GM12872 (cell line): ENCODE measurements at regions not wholly inside any gene's neighbourhood (a gene's known extent, or its start where the extent isn't known, plus 50 kb on each side); places are given as distances from the start of the nearest gene placed in this dataset.

Source experiments
- TF ChIP-seq, protein P1 (sequence below): IDR thresholded peaks from 3 replicates; pipeline ENCODE4 v1.5.1; 2011; ENCODE audit warnings: low read depth, mild to moderate bottlenecking, low read length, moderate library complexity; ENCODE audit not compliant: insufficient read depth

DNA sequence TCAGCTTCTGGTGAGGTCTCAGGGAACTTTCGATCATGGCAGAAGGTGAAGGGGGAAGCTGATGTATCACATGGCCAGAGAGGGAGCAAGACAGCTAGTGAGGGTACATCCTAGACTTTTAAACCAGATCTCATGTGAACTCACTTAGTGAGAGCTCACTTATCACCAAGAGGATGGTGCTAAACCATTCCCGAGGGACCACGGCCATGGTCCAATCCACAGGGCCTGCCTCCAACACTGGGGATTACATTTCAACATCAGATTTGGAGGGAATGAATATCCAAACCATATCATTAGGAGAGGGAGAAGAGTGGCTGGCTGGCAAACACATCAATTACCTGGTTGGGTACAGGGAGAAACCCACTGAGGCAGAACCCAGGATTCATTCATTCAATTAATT is 75.7 kb upstream of the HAAO start:
- TF ChIP-seq, protein P1, sequence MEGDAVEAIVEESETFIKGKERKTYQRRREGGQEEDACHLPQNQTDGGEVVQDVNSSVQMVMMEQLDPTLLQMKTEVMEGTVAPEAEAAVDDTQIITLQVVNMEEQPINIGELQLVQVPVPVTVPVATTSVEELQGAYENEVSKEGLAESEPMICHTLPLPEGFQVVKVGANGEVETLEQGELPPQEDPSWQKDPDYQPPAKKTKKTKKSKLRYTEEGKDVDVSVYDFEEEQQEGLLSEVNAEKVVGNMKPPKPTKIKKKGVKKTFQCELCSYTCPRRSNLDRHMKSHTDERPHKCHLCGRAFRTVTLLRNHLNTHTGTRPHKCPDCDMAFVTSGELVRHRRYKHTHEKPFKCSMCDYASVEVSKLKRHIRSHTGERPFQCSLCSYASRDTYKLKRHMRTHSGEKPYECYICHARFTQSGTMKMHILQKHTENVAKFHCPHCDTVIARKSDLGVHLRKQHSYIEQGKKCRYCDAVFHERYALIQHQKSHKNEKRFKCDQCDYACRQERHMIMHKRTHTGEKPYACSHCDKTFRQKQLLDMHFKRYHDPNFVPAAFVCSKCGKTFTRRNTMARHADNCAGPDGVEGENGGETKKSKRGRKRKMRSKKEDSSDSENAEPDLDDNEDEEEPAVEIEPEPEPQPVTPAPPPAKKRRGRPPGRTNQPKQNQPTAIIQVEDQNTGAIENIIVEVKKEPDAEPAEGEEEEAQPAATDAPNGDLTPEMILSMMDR = no peak

DNA sequence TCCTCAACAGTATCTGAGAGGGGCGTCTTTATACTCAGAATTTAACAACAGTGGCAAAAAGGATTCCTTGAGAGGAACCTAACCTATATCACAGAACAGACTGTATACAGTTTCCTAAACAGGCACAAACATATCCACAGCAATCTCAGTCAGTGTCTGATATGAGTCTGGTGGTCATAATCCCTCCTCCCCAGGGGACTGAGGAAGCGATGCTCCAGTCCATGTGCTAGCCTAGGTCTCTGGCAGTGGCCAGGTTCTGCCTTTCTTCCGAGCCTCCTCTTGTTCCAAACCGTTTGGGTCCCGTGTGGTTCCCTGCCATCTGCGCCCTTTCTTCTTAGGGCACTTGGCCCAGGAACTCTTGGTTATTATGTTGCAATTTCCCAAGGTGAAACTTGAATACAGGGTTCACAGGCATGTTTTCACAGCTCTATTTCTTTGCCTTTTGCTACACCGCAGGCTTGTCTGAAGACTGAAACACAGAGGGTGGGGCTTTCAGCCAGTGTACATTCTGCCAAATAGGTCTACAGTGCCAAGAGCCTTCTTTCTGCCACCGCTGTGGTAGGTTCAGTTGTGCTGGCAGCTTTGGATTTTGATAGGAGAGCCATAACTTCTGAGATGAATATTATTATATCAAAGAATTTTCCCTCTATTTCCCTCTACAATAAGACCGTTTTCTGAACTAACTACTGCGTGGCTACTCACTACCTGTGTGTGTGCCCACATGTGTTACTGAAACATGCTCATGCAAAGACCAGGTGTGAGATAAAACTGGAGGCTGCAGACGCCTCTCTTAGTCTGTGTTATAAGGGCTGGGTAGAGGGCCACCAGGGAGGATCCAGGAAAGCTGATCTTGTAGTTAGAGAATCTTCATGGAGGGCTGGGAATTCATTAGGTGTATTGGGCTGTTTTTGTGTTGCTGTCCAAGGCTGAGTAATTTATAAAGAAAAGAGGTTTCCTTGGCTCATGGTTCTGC is 75.0 kb upstream of the HAAO start:
- TF ChIP-seq, protein P1 = no peak

DNA sequence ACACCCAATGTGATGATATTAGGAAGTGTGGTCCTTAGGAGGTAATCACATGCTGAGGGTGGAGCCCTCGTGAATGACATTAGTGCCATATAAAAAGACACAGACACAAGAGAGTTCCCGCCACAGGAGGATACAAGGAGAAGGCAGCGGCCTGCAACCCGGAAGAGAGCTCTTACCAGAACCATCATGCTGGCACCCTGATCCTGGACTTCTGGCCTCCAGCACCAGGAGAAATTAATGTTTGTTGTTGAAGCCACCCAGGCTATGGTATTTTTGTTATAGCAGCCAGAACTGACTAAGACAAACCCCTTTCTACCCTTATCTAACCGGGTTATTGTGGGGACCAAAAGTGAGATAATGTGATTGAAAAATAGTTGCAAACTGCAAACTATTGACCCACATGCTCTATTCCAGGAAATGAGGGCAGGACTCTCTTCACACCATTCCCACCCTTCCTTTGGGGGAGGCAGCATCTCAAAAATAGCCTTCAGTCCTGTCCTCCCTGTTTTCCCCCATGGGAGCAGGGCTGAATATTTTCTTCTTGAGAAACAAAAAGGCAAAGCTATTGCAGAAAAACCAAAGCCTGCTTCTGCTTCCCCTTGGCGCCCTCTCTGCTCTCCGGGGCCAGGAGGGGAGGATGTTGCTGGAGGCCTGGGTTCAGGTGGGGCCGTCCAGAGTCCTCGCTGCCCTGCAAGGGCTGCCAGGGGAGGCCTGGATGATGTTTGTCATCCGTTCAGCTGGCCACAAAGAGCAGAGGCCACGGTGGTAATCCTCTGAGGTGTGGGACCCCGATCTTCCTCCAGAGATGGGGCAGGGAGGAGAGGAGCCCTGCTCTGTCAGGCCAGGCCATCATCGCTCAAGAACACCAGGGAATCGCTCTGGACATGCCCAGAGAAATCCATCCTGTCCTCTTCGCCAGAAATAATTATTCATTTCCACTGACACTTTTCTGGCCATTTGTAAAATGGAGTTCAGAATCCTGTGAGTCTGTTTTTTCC is 73.8 kb upstream of the HAAO start:
- TF ChIP-seq, protein P1 = no peak

DNA sequence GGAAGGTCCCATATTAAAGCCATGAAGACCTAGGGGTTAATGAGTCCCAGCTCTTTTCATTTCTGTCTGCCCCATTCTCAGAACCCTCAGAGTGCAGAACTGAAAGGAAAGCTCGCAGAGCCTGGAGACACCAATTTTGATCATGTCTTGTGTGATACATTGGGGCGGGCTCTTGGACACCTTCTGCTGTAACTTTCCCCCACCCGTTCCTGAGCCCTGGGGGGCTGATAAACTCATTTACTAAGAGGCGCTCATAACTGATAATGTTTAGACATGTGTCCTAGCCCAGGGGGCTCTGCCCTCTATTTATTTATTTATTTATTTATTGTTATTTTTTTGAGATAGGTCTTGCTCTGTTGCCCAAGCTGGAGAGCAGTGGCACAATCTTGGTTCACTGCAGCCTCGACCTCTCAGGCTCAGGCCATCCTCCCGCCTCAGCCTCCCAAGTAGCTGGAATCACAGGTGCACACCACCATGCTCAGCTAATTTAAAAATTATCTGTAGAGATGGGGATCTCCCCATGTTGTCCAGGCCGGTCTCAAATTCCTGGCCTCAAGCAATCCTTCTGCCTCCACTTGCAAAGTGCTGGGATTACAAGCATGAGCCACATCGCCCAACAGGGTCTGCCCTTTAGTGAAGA is 72.4 kb upstream of the HAAO start:
- TF ChIP-seq, protein P1 = no peak

DNA sequence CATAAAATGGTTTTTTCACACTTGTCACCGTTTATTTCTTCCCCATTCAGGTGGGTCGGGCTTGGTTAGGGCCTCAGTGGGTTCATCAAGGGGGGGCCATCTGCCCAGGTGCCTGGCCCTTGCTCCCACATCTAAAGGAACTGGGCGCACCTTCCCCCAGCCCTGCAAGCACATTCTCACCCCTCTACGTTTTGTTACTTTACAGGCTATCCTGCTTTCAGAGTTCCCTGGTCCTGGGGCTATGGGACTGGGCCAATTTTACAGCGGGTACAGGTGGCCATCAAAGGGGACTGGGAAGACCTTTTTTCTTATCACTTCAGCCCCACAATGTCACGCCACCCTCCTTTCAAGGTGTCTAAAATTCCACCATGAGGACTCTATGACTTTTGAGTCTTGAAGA is 71.8 kb upstream of the HAAO start:
- TF ChIP-seq, protein P1 = no peak

DNA sequence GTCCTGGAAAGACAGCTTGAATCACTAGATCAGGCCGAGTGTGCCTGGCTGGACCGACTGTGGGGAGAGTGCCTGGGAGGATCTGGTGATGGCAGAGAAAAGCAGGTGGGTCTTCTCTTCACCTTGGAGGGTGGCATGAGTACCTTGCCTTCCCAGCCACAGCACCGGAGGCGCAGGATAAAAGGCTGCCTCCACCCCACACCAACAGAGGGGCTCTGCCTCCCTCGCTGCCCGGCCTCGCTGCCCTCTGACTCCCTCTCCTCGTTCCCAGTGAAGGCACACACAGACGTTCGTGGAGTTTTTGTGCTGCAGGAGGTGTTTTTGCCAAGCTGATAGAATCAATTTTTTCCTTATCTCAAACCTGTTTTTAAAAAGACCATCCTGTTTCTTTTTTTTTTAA is 71.4 kb upstream of the HAAO start:
- TF ChIP-seq, protein P1 = no peak
